AG04449 (cell line): ENCODE measurements at regions not wholly inside any gene's neighbourhood (a gene's known extent, or its start where the extent isn't known, plus 50 kb on each side); places are given as distances from the start of the nearest gene placed in this dataset.
"Not testable (repeated sequence)": the region's sequence is repeated elsewhere in the genome, so short reads cannot be mapped to it uniquely, and the experiment has no call there.

ENCODE experiments used
- CTCF ChIA-PET: fragments of 350-600 bp; formaldehyde crosslinking; extraction: SDS; loops from one replicate; lab custom pipeline; 2021; ENCODE audit warnings: antibody characterized with exemption; lab: Yijun Ruan, JAX
- POLR2A ChIA-PET: fragments of 400-600, 350-600 bp; formaldehyde crosslinking; extraction: SDS; loops from one replicate; lab custom pipeline; 2020; ENCODE audit warnings: antibody characterized with exemption, inconsistent platforms; lab: Yijun Ruan, JAX
- DNase-seq: peaks from one replicate; pipeline ENCODE4 v3.0.0-alpha.2; 2010; ENCODE audit warnings: low read depth, low spot score
- H3K4me3 ChIP-seq: 2 replicates; pipeline ENCODE4 v1.5.1; 2011; ENCODE audit warnings: low read depth, mild to moderate bottlenecking, control low read depth, low read length
- CTCF ChIP-seq: IDR thresholded peaks from one replicate; pipeline ENCODE4 v1.5.1; 2011; ENCODE audit warnings: mild to moderate bottlenecking, moderate library complexity, low read length, control low read depth, inconsistent platforms; ENCODE audit not compliant: insufficient read depth; ENCODE audit errors: missing control alignments

GRCh38 chr4:7137326-7138200, 54.8 kb upstream of the SORCS2 start:
- ChIA-PET CTCF (no interaction called here), POLR2A (no interaction called here)
- DNase-seq: no peak
- no peak overlapping the region for H3K4me3 ChIP-seq
- no peak for TF ChIP-seq CTCF

GRCh38 chr4:7136351-7136750, 56.0 kb upstream of the SORCS2 start:
- ChIA-PET POLR2A (no interaction called here), CTCF (interaction anchor here (1.0 to 1.6 kb wide), 2 partner anchors 15 to 160 kb away, joined by 3 read pairs; no protein-coding TSS in a partner anchor)
- TF ChIP-seq CTCF: no peak
- DNase-seq: no peak
- no peak overlapping the region for H3K4me3 ChIP-seq

- CTCF ChIA-PET: interaction anchor here (0.8 to 3.9 kb wide), 4 partner anchors 33 to 161 kb away, joined by 3 to 13 read pairs (median 3); no protein-coding TSS in a partner anchor
These were observed 57.0 kb upstream of the SORCS2 start for GRCh38 chr4:7135389-7135746.

GRCh38 chr4:7134737-7135388, 57.5 kb upstream of the SORCS2 start:
- DNase-seq: peak; percentile 57
- ChIA-PET CTCF (interaction anchor here (0.8 to 3.9 kb wide), 6 partner anchors 17 to 585 kb away, joined by 3 to 13 read pairs (median 3); no protein-coding TSS in a partner anchor), POLR2A (no interaction called here)
- no peak for TF ChIP-seq CTCF
- peak overlapping the region; percentile 8; the same call in 1 of the 2 replicates for H3K4me3 ChIP-seq

More at GRCh38 chr4:7135389-7135746, 57.0 kb upstream of the SORCS2 start:
- DNase-seq: no peak
- no peak for TF ChIP-seq CTCF
- no peak overlapping the region for H3K4me3 ChIP-seq
- POLR2A ChIA-PET: no interaction called here

- H3K4me3 ChIP-seq, DNase-seq, POLR2A ChIA-PET: not testable (repeated sequence)
- CTCF ChIA-PET: interaction anchor here (0.7 to 3.9 kb wide), 5 partner anchors 18 to 586 kb away, joined by 3 to 13 read pairs (median 4); no protein-coding TSS in a partner anchor
These were observed 58.3 kb upstream of the SORCS2 start for GRCh38 chr4:7133818-7134650.
